HG02840 (cell line): ENCODE measurements at regions not wholly inside any gene's neighbourhood (a gene's known extent, or its start where the extent isn't known, plus 50 kb on each side); places are given as distances from the start of the nearest gene placed in this dataset.
"Not testable (repeated sequence)": the region's sequence is repeated elsewhere in the genome, so short reads cannot be mapped to it uniquely, and the experiment has no call there.

Experiments
- ATAC-seq: cut with Tn5 transposase; IDR thresholded peaks from one replicate; pipeline ENCODE4 v1.9.1; 2021; ENCODE audit warnings: mild to moderate bottlenecking, moderate library complexity, moderate number of reproducible peaks; ENCODE audit not compliant: unreplicated experiment, low FRiP score

- no peak for ATAC-seq
Measured at GRCh38 chr13:65631078-65631477, 1599.1 kb downstream of the PCDH9 start.

DNA sequence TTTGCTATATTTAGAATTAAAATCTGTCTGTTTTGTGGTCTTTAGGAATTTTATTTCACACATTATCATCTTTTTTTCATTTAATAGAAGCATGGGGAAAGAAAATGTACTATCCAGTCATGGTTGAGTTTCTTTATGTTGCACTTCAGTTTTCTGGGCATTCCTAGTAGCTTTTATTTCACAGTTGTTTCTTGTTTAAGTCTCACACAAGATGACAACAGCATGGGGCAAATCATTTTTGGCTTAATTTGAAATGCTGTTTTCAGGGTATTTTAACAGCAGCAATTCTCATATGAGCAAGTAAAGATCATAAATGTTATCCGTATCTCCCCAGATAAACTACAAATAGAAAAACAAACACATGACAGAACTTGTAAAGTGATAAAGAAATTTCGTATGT is 1600.2 kb downstream of the PCDH9 start:
- ATAC-seq = no peak

DNA sequence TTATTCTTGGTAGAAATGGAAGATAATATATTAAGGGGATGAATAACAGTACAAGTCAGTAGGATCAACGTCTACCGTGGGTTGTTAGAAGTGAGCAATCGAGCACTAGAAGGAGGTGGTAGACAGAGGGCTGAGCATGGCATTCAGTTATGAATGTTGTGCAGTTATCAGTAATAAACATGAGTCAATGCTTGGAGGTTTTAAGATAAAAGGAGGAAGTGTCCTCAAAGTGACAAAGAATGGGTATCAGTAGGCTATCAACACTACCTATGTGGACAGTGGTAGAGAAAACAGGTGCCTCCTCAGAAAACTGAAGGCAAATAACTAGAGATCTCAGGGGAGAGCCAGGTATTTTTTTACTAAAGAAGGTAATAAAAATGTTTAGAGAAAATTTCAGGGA is 1607.0 kb downstream of the PCDH9 start:
- no peak for ATAC-seq

GRCh38 chr13:65615506-65615905 is 1614.6 kb downstream of the PCDH9 start:
- no peak for ATAC-seq

DNA sequence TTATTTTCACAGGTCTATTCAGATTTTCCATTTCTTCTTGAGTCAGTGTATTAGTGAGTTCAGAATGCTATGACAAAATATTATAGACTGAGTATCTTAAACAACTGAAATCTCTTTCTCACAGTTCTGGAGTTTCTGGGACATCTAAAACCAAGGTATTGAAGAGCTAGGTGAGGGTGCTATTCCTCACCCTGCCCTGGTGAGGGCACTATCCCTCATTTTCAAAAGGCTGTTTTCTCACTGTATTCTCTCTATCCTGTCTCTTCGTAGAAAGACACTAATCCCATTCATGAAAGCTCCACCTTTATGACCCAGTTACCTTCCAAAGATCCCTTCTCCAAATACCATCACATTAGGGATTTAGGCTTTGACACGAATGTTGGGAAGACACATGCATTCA is 1617.1 kb downstream of the PCDH9 start:
- ATAC-seq = no peak

DNA sequence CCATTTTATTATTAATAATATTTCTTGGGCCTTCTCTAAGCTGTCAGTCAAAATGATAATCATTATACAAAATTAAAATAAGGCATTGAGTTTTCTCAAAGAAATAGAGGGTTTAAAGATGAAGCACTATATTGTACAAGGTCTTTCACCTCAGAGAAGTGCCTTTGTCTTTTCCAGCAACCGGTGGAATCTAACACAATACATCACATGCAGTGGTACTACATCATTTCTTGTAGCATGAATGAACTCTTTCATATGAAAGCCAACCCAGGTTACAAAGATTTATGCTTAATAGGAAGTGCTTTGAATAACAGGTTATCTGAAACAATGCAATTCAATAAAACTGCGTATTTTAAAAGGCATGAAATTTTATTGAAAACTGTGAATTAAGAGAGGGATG is 1620.8 kb downstream of the PCDH9 start:
- ATAC-seq = no peak

- no peak for ATAC-seq
Measured at GRCh38 chr13:65606622-65607021, 1623.5 kb downstream of the PCDH9 start.

- ATAC-seq = no peak
Measured at GRCh38 chr13:65605396-65605795, 1624.7 kb downstream of the PCDH9 start.

DNA sequence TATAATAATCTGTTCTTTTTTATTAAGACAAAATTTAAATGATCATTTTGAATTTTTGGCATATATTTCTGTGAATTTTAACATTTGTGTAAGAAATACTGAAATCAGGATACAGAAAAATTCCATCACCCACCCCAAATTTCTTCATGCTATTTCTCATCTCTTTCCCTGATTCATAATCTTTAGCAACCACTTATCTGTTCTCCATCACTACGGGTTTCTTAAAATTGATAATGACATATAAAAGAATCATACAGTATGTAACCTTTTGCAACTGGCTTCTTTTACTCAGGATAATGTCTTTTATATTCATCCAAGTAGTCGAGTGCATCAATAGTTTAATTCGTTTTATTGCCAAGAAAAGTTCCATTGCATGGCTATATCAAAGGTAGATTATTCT is 1627.0 kb downstream of the PCDH9 start:
- ATAC-seq = no peak

DNA sequence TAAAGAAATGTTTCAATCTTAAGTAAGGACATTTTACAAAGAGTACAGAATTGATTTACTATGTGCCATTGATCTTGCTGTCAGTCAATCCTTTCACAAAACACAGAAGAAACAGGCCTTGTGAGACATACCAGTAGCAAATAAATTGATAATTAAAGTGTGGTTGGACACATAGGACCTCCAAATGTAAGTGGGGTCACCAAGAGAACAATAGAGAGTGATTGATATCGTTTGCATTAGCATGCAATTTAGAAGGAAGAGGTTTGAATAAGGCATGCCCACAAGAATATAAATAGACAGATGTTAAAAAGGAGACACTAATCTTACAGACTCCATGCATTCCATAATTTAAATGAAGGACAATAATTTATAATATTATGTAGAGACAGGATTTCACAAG is 1628.3 kb downstream of the PCDH9 start:
- no peak for ATAC-seq

DNA sequence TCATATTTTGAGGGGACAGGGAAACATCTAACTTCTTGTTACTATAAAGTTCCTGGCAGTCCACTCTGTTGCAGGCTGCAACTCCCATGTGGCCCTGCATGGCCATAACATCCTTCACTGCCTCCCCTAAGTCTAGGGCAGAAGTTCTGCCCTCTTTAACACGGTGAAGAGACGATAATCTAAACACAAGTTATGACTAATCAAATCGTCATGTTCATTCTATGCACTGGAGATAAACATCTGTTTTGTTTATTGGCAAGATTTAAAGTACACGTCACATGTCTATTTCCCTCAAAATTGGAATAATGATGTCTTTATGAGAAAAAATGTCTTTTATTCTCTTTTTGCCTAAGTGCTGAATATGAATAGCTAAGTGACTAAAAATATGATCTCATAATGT is 1629.4 kb downstream of the PCDH9 start:
- ATAC-seq = no peak

GRCh38 chr13:65597839-65598818 is 1632.0 kb downstream of the PCDH9 start:
- ATAC-seq = no peak

- ATAC-seq = no peak
Measured at GRCh38 chr13:65595916-65596315, 1634.2 kb downstream of the PCDH9 start.

- no peak for ATAC-seq
Measured at GRCh38 chr13:65594298-65594781, 1635.8 kb downstream of the PCDH9 start.

DNA sequence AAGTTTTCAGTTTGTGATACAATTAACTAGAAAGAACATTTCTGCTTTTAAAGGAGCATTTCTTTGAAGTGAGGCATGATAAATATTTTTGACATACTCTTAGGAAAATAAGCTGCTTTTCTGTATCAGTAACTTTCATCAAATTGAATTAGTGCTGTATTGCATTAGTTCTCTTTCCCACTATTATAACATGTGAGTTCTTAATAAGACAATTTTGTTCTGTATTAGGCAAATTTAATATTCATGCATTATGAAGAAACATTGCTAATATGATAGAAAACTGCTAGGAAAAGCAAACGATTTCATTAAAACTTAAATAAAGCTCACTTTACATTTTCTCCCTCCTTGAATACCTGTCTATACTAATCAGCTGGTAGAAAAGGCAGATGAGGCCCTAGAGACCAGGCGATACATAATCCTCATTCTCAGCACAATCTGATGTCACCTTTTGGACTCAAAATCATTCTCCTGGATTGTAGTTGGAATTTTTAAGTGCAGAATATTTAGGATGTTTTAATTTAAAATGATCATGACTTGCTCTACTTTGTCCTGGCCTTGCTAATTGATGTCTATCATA is 1636.8 kb downstream of the PCDH9 start:
- ATAC-seq = no peak

GRCh38 chr13:65592731-65593130 is 1637.4 kb downstream of the PCDH9 start:
- ATAC-seq = no peak

- ATAC-seq = no peak
Measured at GRCh38 chr13:65585346-65585745, 1644.8 kb downstream of the PCDH9 start.

- no peak for ATAC-seq
Measured at GRCh38 chr13:65584126-65584525, 1646.0 kb downstream of the PCDH9 start.

DNA sequence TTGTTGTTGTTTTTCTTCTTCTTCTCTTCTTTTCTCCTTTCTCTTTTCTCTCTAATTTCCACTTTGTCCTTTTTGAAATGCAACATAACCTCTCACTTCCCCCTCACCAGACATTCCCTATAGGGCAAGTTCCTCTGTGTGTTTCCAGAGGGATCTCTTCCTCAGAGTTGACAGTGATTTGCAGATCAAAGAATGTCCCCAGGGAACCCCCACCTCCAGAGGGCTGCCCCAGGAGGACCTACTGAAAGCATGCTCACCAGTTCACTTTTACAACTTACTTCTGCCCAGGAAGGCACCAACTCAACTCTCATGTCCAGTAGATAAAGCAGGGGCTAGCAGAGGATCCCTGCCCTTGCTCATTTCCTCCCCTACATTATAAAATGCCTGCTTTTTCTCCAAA is 1648.0 kb downstream of the PCDH9 start:
- no peak for ATAC-seq

DNA sequence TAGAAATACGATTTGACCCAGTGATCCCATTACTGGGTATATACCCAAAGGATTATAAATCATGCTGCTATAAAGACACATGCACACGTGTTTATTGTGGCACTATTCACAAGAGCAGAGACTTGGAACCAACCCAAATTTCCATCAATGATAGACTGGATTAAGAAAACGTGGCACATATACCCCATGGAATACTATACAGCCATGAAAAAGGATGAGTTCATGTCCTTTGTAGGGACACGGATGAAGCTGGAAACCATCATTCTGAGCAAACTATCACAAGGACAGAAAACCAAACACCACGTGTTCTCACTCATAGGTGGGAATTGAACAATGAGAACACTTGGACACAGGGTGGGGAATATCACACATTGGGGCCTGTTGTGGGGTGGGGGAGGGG is 1665.6 kb downstream of the PCDH9 start:
- not testable (repeated sequence) for ATAC-seq

GRCh38 chr13:65562305-65562704 is 1667.8 kb downstream of the PCDH9 start:
- no peak for ATAC-seq

DNA sequence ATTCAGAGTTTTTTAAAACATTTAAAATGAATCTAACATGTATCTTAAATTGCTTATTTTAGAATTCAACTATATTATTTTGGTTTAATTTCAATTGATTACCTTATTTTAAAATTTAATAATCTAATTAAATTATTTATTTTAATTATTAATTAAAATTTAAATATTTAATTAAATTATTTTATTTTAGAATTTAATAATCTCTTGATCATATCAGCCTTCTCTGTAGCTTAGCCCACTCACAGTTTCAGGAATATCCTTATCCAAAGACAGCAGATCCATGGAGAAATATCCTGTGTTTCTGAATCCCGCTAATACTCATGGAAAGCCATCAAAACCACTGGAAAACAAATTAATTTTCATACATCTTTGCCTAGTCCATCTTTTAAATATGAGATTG is 1669.2 kb downstream of the PCDH9 start:
- no peak for ATAC-seq
